ENCODE measurements at regions not wholly inside any gene's neighbourhood (a gene's known extent, or its start where the extent isn't known, plus 50 kb on each side); places are given as distances from the start of the nearest gene placed in this dataset.

DNA sequence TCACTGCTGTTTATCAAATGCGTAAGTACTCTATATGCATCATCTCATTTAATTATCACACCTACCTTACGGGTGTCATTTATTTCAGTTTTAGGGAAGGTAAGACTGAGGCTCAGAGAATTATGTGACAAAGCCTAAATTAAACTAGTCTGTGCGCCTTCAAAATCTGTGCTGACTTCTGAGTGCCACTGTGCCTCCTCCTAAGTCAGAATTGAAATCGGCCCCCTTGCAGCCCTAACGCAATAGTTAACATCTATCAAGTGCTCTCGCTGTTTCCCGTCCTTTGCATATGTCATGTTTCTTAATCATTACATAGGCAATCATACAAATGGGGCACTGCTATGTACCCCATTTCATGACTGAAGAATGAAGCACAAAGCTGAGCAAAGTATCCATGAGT is 79.0 kb upstream of the PDE10A start:
- H3K4me1 Mint-ChIP-seq (ENCODE audit: low read depth, unreplicated experiment): no peaks in the 10 kb centered on the region
- TF ChIP-seq, protein P1, sequence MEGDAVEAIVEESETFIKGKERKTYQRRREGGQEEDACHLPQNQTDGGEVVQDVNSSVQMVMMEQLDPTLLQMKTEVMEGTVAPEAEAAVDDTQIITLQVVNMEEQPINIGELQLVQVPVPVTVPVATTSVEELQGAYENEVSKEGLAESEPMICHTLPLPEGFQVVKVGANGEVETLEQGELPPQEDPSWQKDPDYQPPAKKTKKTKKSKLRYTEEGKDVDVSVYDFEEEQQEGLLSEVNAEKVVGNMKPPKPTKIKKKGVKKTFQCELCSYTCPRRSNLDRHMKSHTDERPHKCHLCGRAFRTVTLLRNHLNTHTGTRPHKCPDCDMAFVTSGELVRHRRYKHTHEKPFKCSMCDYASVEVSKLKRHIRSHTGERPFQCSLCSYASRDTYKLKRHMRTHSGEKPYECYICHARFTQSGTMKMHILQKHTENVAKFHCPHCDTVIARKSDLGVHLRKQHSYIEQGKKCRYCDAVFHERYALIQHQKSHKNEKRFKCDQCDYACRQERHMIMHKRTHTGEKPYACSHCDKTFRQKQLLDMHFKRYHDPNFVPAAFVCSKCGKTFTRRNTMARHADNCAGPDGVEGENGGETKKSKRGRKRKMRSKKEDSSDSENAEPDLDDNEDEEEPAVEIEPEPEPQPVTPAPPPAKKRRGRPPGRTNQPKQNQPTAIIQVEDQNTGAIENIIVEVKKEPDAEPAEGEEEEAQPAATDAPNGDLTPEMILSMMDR (IDR thresholded peaks at IDR 0.05; ENCODE audit: partially characterized antibody, unreplicated experiment): no peak
- peaks cover 3% of the 10 kb centered on the region for H3K9me3 Mint-ChIP-seq (ENCODE audit: unreplicated experiment)
- no peak overlapping the region for H3K27ac Mint-ChIP-seq (ENCODE audit: unreplicated experiment)
- DNase-seq: no peak
- no peak overlapping the region for H3K4me3 Mint-ChIP-seq (ENCODE audit: unreplicated experiment)
- H3K36me3 Mint-ChIP-seq (ENCODE audit: unreplicated experiment): no peaks in the 10 kb centered on the region
- no peaks in the 10 kb centered on the region for H3K27me3 Mint-ChIP-seq (ENCODE audit: unreplicated experiment)

DNA sequence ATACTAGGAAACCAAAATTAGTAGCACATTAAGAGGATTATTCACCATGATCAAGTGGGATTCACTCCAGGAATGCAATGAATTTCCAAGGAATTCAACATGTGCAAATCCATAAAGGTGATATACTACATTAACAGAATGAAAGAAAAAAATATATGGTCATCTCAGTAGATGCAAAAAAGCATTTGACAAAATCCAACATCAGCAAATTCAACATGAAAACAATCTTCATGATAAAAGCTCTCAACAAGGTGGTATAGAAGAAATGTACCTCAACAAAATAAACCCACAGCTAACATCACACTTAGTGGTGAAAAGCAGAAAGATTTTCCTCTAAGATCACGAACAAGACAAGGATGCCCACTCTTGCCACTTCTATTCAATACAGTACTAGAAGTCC is 74.4 kb upstream of the PDE10A start:
- Mint-ChIP-seq H3K36me3 (ENCODE audit: unreplicated experiment) (no peaks in the 10 kb centered on the region), H3K27me3 (ENCODE audit: unreplicated experiment) (no peaks in the 10 kb centered on the region), H3K4me3 (ENCODE audit: unreplicated experiment) (no peak overlapping the region), H3K27ac (ENCODE audit: unreplicated experiment) (no peak overlapping the region), H3K4me1 (ENCODE audit: low read depth, unreplicated experiment) (peaks cover 5% of the 10 kb centered on the region), H3K9me3 (ENCODE audit: unreplicated experiment) (peaks cover 3% of the 10 kb centered on the region)
- TF ChIP-seq, protein P1 (IDR thresholded peaks at IDR 0.05; ENCODE audit: partially characterized antibody, unreplicated experiment): no peak
- DNase-seq: no peak

DNA sequence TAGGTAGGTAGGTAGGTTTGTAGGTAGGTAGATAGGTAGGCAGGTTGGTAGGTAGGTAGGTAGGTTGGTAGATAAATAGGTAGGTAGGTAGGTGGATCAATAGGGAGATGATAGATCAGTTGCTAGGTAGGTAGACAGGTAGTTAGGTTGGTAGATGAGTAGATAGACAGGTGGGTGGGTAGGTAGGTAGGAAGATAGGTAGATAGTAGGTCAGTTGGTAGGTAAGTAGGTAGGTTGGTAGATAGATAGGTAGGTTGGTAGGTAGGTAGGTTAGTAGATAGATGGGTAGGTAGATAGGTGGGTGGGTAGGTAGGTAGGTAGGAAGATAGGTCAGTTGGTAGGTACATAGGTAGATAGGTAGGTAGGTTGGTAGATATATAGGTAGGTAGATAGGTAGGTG is 72.0 kb upstream of the PDE10A start:
- no peak for DNase-seq
- Mint-ChIP-seq H3K4me3 (ENCODE audit: unreplicated experiment) (no peak overlapping the region), H3K4me1 (ENCODE audit: low read depth, unreplicated experiment) (peaks cover 5% of the 10 kb centered on the region), H3K9me3 (ENCODE audit: unreplicated experiment) (peaks cover 4% of the 10 kb centered on the region), H3K27ac (ENCODE audit: unreplicated experiment) (no peak overlapping the region), H3K27me3 (ENCODE audit: unreplicated experiment) (no peaks in the 10 kb centered on the region), H3K36me3 (ENCODE audit: unreplicated experiment) (no peaks in the 10 kb centered on the region)
- TF ChIP-seq, protein P1 (IDR thresholded peaks at IDR 0.05; ENCODE audit: partially characterized antibody, unreplicated experiment): no peak

DNA sequence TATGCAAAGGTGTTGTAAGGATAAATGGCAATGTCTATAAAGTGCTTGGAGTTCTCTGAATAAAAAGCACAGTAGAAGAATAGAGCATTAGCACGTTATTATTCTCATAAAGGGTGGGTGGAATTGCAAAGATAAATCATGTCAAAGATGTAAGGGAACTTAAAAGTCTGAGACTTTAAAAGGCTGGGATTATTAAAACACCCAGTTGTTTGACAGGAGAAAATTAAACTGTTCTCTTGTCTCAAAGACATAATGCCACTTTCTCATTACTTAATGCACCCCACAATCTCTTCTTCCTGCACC is 70.4 kb upstream of the PDE10A start:
- no peaks in the 10 kb centered on the region for H3K36me3 Mint-ChIP-seq (ENCODE audit: unreplicated experiment)
- TF ChIP-seq, protein P1 (IDR thresholded peaks at IDR 0.05; ENCODE audit: partially characterized antibody, unreplicated experiment): no peak
- no peak overlapping the region for H3K4me3 Mint-ChIP-seq (ENCODE audit: unreplicated experiment)
- H3K27ac Mint-ChIP-seq (ENCODE audit: unreplicated experiment): no peak overlapping the region
- peaks cover 1% of the 10 kb centered on the region for H3K9me3 Mint-ChIP-seq (ENCODE audit: unreplicated experiment)
- DNase-seq: no peak
- H3K4me1 Mint-ChIP-seq (ENCODE audit: low read depth, unreplicated experiment): peaks cover 5% of the 10 kb centered on the region
- H3K27me3 Mint-ChIP-seq (ENCODE audit: unreplicated experiment): no peaks in the 10 kb centered on the region

DNA sequence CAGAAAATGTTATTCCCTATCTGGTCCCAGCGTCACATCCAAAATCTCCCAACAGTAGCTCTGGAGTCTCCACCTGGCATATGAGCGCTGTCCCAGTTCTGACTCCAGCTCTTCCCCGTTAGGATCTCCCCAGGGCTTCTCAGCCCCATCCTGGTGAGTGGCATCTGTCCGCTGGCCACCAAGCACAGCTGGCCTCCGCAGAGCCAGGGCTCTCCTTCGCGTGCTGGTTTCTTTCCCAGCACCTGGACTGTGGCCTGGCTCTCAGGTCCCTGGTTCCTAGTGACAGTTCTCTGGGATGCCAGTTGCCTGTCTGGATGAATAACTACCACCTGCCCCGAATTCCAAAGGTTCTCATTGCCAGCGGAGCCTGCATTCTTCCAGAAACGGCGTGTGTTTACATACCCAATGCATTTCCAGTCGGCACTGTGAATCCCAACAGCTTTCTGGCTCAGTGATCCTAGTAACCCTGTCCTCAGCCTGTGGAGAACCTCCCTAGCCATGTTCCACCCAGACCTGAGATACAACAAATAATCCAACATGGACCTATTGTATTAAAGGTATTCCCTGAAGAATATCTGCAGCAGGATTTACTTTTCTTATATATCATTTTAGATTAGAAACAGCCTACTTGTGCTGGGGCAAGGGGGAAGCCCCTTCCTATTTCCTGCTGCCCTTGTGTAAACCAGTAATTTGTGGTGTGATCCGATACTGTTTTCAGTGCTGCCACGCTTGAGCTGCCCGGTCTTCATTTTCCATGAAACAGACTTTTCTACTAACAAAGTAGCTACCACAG is 69.9 kb upstream of the PDE10A start:
- DNase-seq: no peak
- H3K4me1 Mint-ChIP-seq (ENCODE audit: low read depth, unreplicated experiment): peaks cover 5% of the 10 kb centered on the region
- TF ChIP-seq, protein P1 (IDR thresholded peaks at IDR 0.05; ENCODE audit: partially characterized antibody, unreplicated experiment): no peak
- no peak overlapping the region for H3K4me3 Mint-ChIP-seq (ENCODE audit: unreplicated experiment)
- no peaks in the 10 kb centered on the region for H3K27me3 Mint-ChIP-seq (ENCODE audit: unreplicated experiment)
- no peaks in the 10 kb centered on the region for H3K36me3 Mint-ChIP-seq (ENCODE audit: unreplicated experiment)
- peaks cover 1% of the 10 kb centered on the region for H3K9me3 Mint-ChIP-seq (ENCODE audit: unreplicated experiment)
- H3K27ac Mint-ChIP-seq (ENCODE audit: unreplicated experiment): no peak overlapping the region
